Osteoblast (primary cell): ENCODE measurements at regions not wholly inside any gene's neighbourhood (a gene's known extent, or its start where the extent isn't known, plus 50 kb on each side); places are given as distances from the start of the nearest gene placed in this dataset.

ENCODE experiments used
- DNase-seq: peaks from one replicate; pipeline ENCODE4 v3.0.0; 2011; ENCODE audit warnings: low spot score, mixed read lengths; ENCODE audit not compliant: insufficient read length; ENCODE audit errors: missing footprints
- H2AFZ ChIP-seq: 2 replicates; pipeline ENCODE4 v1.6.0; 2011; ENCODE audit warnings: mild to moderate bottlenecking, low read length
- H3K27ac ChIP-seq: 2 replicates; pipeline ENCODE4 v1.5.1; 2011; ENCODE audit warnings: mild to moderate bottlenecking, low read depth, low read length, moderate library complexity
- H3K27me3 ChIP-seq: 2 replicates; pipeline ENCODE4 v1.6.0; 2012; ENCODE audit warnings: mild to moderate bottlenecking, control low read depth, inconsistent platforms, low read length, moderate library complexity; ENCODE audit not compliant: insufficient read depth
- H3K36me3 ChIP-seq: 2 replicates; pipeline ENCODE4 v1.5.1; 2011; ENCODE audit warnings: mild to moderate bottlenecking, low read length, control low read depth, moderate library complexity; ENCODE audit not compliant: insufficient read depth
- H3K4me1 ChIP-seq: 2 replicates; pipeline ENCODE4 v1.5.1; 2011; ENCODE audit warnings: mild to moderate bottlenecking, low read length, control low read depth, moderate library complexity; ENCODE audit not compliant: insufficient read depth
- H3K4me2 ChIP-seq: 2 replicates; pipeline ENCODE4 v1.6.0; 2011; ENCODE audit warnings: mild to moderate bottlenecking, low read length; ENCODE audit not compliant: insufficient read depth
- H3K4me3 ChIP-seq: fragments of 200-600 bp; sonication (generic); 3 replicates; pipeline ENCODE4 v1.5.1; 2012; ENCODE audit warnings: mild to moderate bottlenecking, low read length, inconsistent platforms; ENCODE audit not compliant: insufficient read depth
- H3K79me2 ChIP-seq: 2 replicates; pipeline ENCODE4 v1.6.0; 2012; ENCODE audit warnings: mild to moderate bottlenecking, low read length, control low read depth, inconsistent platforms; ENCODE audit not compliant: insufficient read depth
- H3K9me3 ChIP-seq: 2 replicates; pipeline ENCODE4 v1.5.1; 2011; ENCODE audit warnings: low read depth, low read length, control low read depth
- H4K20me1 ChIP-seq: 2 replicates; pipeline ENCODE4 v1.6.0; 2012; ENCODE audit warnings: mild to moderate bottlenecking, low read length, control low read depth; ENCODE audit not compliant: insufficient read depth
- CTCF ChIP-seq: IDR thresholded peaks from 2 replicates; pipeline ENCODE4 v1.5.1; 2011; ENCODE audit warnings: mild to moderate bottlenecking, low read depth, low read length, moderate library complexity; ENCODE audit errors: extremely low read depth

DNA sequence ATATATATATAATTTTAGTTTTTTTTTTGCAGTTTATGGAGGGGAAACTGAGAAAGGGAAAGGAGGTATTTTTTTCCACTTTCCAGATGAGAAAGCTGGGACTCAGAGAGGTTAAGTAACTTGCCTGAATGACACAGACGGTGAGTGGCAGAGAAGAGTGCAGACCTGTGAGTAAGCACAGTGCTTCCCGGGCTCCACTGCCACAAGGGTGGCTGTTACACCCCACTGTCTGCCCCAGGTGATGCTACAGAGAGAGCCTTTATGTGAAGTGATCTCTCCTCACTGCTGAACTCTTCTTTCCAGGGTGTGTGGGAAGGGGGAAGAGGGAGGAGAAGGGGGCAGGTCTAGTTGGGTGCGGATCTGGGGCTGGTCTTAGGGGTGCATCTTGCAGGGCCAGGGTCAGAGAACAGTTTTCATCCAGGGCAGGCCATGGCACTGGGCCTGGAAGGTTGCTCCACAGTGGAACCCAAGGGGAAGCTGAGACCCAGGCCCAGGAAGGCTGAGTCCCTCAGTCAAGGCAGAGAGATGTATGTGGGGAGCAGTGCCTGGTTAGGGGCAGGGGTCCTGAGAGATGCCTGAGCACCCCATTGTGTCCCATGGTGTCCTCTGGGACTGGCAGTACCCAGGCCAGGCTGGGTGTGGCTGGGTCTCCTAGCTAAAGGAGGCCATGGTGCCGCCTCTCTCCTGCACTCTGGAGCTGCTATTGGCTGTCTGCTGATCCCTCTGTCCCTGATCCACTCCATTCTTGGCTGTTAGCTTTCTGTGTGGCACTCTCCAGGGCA lies 357.5 kb downstream of the PTPRU start:
- Histone ChIP-seq H3K27me3 (no peaks in the 10 kb centered on the region), H3K4me3 (no peak overlapping the region), H4K20me1 (no peaks in the 10 kb centered on the region), H3K36me3 (no peaks in the 10 kb centered on the region), H2AFZ (no peak overlapping the region), H3K27ac (no peak overlapping the region), H3K79me2 (no peaks in the 10 kb centered on the region), H3K4me1 (peaks cover 8% of the 10 kb centered on the region), H3K9me3 (no peaks in the 10 kb centered on the region), H3K4me2 (no peak overlapping the region)
- no peak for DNase-seq
- TF ChIP-seq CTCF, result no peak

- H3K27ac ChIP-seq, result no peak overlapping the region
- no peaks in the 10 kb centered on the region for H3K9me3 ChIP-seq
- no peaks in the 10 kb centered on the region for H3K36me3 ChIP-seq
- H3K27me3 ChIP-seq, result no peaks in the 10 kb centered on the region
- H4K20me1 ChIP-seq, result no peaks in the 10 kb centered on the region
- no peaks in the 10 kb centered on the region for H3K79me2 ChIP-seq
- H2AFZ ChIP-seq, result peak overlapping the region; percentile 51
- H3K4me1 ChIP-seq, result peaks cover 8% of the 10 kb centered on the region
- no peak overlapping the region for H3K4me3 ChIP-seq
- H3K4me2 ChIP-seq, result no peak overlapping the region
- no peak for TF ChIP-seq CTCF
- no peak for DNase-seq
These were observed 356.4 kb downstream of the PTPRU start for GRCh38 chr1:29592731-29593130.

- no peak overlapping the region for H3K4me3 ChIP-seq
- no peak overlapping the region for H2AFZ ChIP-seq
- no peaks in the 10 kb centered on the region for H3K79me2 ChIP-seq
- no peak overlapping the region for H3K4me2 ChIP-seq
- no peaks in the 10 kb centered on the region for H3K27me3 ChIP-seq
- no peak for TF ChIP-seq CTCF
- no peak for DNase-seq
- H3K36me3 ChIP-seq, result no peaks in the 10 kb centered on the region
- no peaks in the 10 kb centered on the region for H4K20me1 ChIP-seq
- H3K4me1 ChIP-seq, result peaks cover 8% of the 10 kb centered on the region
- H3K27ac ChIP-seq, result no peak overlapping the region
- H3K9me3 ChIP-seq, result no peaks in the 10 kb centered on the region
These were observed 355.9 kb downstream of the PTPRU start for GRCh38 chr1:29592261-29592615.

DNA sequence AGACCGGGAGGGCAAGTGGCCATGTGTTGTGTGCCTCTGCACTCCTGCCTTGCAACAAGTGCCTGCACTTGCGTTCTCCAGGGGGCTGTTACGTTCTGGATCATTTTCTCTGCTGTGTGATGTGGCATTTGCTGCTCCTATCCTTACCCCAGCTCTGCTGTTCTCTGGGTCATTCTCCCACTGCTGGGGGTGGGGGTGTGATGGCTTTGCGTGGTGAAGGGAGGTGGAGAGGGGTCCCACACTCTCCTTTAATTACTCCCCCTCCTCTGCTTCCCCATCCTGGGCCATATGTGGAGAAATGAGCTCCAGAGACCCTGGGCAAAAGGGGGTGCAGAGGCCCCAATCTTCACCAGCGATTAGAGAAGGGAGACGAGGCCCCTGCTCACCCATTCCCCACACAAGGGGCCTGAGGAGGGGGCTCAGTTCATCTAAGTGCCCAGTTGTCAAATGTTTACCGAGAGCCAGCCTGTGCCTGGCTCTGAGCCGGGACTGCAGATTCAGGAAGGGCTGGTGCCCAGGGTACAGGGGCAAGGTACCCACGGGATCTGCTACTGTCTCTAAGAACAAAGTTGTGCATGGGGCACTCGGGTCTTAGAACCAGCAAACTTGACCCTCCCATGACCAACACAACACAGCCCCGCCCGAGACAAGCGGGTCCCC lies 355.4 kb downstream of the PTPRU start:
- Histone ChIP-seq H4K20me1 (no peaks in the 10 kb centered on the region), H3K27me3 (no peaks in the 10 kb centered on the region), H3K4me2 (no peak overlapping the region), H3K36me3 (no peaks in the 10 kb centered on the region), H3K4me3 (no peak overlapping the region), H2AFZ (no peak overlapping the region), H3K4me1 (peaks cover 8% of the 10 kb centered on the region), H3K79me2 (no peaks in the 10 kb centered on the region), H3K9me3 (no peaks in the 10 kb centered on the region), H3K27ac (no peak overlapping the region)
- no peak for TF ChIP-seq CTCF
- no peak for DNase-seq
